ENCODE measurements at regions not wholly inside any gene's neighbourhood (a gene's known extent, or its start where the extent isn't known, plus 50 kb on each side); places are given as distances from the start of the nearest gene placed in this dataset.
"Not testable (repeated sequence)": the region's sequence is repeated elsewhere in the genome, so short reads cannot be mapped to it uniquely, and the experiment has no call there.

DNA sequence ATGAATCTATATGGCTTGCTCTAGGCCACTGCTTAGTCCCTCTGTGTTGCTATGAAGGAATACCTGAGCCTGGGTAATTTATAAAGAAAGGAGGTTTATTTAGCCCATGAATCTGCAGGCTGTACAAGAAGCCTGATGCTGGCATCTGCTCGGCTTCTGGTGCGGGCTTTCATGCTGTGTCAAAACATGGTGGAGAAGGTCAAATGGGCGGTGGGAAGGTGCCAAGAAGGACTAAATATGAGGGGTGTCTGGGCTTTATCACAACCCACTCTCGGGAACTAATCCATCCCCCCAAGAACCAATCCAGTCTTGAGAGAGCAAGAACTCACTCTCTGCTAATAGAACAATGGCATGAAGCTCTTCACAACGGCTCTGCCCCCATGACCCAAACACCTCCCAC is 481.6 kb downstream of the EIPR1 start:
- DNase-seq (no peak), ATAC-seq (no peak)

DNA sequence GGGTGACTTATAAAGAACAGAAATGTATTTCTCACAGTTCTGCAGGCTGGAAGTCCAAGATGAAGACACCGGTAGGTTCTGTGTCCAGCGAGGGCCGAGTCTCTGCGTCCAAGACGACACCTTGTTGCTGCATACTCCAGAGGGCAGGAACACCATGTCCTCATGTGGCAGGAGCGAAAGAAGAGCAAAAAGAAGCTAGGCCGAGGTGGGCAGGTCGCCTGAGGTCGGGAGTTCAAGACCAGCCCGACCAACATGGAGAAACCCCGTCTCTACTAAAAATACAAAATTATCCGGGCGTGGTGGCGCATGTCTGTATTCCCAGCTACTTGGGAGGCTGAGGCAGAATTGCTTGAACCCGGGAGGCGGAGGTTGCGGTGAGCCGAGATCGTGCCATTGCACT is 483.6 kb downstream of the EIPR1 start:
- not testable (repeated sequence) for DNase-seq, ATAC-seq

DNA sequence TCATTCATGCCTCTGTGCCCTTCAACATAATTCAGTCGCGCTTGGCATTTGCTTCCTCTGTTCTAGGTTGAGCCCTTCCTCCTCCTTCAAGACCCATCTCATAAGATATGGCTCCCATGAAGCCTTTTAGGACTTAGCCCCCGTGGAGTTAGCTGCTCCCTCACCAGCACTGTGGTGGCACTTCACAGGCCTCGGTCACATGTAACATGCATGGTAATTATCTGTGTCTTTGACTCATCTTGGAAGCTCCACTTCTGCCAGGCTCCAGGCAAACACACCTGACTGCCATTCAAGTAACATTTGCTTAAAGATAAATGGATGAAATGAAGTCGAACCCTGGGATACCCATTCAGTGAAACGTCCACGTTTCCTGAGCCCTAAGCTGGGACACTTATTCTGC is 484.7 kb downstream of the EIPR1 start:
- no peak for DNase-seq
- ATAC-seq: no peak

DNA sequence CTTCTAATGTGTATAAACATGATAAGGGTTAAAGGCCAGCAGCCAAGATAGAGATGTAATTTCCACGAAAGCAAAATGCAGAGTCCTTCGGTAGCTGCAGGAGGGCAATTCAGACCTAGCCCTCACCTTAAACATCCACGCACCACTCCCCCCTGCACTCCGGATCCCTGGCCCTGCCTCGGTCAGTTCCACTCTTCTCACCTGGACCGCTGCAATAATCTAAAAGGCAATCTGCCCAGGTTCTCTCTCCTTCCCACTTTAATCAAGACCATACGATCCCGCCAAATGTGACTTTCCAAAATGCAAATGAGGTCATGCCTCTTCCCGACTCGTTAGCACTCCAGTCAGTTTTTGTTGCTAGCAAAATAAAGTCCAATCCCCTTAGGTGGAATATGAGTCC is 485.2 kb downstream of the EIPR1 start:
- DNase-seq (no peak), ATAC-seq (no peak)

DNA sequence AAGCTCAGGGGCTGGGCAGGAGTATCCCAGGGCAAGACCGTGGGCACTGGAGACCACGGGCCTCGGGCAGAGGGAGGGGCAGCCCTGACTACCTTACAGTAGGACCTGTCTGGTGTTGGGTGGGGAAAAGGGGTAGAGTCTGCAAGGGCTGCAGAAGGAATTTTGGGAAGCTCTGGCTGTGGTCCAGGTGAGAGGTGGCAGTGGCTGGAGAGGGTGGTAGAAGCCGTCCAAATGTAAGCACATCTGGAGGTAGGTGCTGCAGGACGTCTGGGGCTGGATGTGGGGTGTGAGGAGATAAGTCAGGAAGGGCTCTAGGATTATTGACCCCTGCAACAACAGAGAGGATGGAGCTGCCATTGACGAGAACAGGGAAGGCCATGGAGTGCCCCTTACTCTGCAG is 486.7 kb downstream of the EIPR1 start:
- no peak for DNase-seq
- ATAC-seq: no peak

DNA sequence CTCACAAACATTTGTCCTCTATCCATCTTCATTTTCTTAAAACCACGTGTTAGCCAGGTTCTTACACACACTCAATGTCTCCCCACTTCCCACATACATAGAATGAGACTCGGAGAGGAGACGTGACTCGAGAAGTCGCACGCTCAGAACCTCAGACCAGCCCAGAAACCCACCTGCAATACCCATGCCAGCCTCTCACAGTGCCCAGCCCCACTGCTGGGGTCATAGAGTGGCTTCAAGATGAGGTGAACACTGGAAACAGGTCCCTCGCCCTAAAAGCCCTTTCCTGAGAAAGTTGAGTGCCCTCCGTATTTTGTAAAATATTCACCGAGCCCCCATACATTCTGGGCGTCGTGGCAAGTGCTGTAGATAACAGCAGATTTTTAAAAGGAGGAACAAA is 487.4 kb downstream of the EIPR1 start:
- ATAC-seq: no peak
- DNase-seq: no peak

DNA sequence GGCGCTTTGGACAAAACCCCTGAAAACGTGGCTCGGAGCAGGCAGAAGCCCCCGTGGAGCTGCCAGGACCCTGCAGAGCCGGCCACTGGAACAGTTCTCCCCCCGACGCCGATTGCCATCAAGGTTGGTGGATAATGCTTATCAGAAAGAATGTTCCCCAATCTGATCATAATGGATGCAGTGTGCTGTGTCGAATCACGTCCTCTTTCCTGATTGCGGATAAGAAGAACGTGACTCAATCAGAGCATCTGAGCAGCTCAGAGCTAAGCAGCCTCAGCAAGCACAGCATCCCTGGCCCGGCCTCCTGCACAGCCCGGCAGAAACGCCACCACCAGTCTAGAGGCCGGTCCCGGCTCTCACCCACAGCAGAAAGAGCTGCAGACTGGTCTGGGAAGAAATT is 488.0 kb downstream of the EIPR1 start:
- ATAC-seq: no peak
- DNase-seq: no peak

DNA sequence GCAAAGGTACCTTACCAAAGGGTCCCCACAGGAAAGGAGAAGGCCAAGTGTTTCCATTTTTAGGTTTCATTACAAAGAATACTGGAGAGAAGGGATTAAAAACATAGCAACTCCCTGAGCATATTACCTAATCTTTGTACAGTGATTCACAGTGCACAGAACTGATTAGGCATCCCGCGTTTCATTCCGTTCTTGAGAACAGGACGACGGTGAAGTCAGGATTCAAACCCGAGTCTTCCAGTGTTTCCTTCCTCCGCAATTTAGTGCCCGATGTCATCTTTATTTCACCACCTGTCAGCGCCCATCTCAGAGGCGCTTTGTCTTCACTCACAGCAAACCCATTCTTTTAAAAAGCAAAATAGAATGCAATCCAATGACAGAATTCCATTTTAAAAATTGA is 488.5 kb downstream of the EIPR1 start:
- ATAC-seq (no peak), DNase-seq (no peak)

DNA sequence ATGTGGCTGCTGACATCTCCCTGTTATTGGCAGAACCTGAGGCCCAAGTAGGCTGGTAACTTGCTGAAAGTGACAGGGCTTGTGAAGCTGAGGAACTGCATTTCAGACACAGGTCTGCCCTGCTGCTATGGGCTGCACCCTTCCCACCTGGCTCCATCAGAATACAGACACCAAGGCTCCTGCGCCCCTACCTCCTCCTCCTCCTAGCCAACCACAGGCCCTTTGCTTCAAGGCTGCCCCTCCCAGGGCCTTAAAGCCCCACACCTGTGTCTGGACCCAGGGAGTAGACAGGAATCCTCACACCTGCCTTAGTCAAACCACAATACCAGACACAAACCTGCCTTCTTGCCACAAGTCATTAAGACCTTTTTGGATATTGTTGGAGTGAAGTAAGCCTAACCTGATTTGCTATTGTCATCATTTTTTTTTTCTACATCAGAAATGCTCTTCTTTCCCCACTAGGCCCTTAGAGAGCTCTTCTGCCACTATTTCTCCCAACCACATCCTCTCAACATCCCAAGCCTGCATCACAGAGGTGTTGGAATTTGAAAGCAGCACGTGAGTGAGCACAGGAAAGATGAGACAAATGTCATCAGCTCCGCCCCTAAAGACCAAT is 489.7 kb downstream of the EIPR1 start:
- DNase-seq (no peak), ATAC-seq (no peak)

DNA sequence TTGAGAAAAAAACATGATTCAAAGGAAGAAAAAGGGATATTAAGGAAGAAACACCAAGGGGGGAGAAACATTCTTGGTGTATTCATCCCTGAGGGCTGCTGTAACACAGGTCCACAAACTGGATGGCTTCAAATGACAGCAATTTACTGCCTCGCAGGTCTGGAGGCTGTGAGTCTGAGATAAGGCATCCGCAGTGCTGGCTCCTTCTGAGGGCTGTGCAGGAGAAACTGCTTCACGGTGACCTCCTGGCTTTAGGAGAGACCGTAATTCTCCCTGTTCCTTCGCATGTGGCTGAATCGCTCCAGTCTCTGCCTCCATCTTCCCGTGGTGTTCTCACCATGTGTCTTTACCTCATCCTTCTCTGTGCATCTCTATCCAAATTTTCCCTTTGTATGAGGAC is 490.7 kb downstream of the EIPR1 start:
- DNase-seq (no peak), ATAC-seq (no peak)

DNA sequence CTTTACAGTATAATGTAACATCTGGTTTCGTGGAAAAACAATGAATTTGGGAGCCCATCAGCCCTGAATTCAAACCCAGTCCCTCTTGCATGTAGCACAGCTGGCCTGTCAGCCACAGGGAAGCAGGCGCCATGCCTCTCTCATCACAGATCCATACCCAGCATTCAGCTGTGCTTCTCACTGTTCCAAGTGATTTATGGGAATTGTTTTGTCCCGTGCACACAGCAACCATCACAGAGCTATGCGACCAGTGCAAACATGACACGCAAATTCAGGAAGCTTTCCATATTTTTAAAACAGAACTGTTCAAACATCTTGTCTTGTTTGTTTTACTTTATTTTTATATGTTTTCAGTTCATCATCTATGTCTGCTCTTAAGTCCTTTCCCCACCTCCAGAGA is 496.1 kb downstream of the EIPR1 start:
- DNase-seq (no peak), ATAC-seq (no peak)

DNA sequence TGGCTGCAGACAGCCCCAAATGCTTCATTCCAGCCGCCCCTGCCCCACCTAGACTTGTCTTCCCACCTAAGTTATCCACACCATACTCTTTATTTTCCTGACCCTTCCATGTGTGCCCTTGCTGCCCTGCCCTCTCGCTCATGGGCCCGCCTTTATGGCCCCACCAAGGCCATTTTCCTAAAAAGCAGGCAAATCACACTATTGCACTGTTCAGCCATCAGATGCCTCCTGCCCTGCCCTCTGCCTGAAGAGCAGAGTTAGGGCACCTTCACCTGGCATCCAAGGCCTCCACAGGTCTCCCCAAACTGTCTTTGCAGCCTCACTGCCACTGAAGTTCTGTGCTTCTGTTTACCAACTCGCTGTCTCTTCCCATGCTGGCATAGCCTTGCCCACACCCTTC is 496.7 kb downstream of the EIPR1 start:
- DNase-seq (no peak), ATAC-seq (no peak)

DNA sequence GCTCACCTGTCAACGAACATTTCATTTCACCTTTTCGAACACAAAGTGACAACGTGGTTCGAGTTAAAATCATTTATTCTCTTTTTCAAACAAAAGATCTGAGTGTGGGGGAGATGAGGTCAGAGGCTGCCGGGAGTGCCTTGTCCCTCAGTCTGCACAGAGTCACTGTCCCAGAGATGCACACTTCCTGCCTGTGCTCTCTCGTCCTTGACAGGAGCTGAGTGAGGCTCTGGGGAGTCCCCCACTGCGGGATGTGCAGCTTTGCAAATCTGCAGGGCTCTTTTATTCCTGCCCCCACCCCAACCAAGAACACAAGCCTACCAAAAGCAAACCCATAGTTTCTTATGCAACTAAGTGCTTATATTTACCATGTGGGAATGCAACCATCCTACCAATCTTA is 497.8 kb downstream of the EIPR1 start:
- DNase-seq: no peak

DNA sequence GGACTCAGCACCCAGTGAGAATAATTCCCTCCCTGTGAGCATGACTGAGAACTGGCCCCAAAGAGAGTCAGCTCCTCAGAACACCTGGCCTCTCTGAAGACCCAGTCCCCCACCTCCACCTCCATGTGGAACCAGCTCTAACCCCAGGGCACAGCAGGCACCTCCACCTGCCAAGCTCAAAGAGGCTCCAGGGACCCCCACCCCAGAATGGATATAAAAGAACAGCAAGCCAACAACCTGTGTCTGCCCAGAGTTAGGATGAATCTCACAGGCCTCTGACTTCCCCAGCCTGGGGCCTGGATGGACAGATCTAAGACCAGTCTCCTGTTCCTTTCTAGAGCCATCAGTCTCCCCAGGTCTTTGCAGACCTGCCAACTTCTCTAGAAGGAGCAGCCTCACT is 498.5 kb downstream of the EIPR1 start:
- DNase-seq (no peak), ATAC-seq (no peak)

More for the DNA sequence above, 497.8 kb downstream of the EIPR1 start:
- no peak for ATAC-seq

DNA sequence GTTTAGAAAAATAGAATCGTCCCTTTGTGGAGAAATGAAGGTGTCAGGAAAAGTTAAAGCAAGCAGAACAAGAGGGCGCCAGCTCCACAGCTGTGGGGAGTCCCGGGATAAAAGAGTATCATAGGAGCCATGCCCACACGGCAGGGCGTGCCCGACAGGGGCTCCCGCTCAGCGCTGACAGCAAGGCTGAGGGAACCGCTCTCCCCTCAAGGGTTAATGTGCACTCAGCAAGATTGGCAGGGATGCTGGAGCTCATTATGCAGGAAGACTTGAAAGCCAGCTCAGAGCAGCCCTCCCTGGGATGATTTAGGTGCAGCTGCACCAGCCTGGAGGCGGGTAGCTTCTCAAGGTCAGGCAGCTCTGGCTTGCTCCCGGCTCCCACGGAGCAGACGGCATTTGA is 500.2 kb downstream of the EIPR1 start:
- ATAC-seq (no peak), DNase-seq (no peak)

DNA sequence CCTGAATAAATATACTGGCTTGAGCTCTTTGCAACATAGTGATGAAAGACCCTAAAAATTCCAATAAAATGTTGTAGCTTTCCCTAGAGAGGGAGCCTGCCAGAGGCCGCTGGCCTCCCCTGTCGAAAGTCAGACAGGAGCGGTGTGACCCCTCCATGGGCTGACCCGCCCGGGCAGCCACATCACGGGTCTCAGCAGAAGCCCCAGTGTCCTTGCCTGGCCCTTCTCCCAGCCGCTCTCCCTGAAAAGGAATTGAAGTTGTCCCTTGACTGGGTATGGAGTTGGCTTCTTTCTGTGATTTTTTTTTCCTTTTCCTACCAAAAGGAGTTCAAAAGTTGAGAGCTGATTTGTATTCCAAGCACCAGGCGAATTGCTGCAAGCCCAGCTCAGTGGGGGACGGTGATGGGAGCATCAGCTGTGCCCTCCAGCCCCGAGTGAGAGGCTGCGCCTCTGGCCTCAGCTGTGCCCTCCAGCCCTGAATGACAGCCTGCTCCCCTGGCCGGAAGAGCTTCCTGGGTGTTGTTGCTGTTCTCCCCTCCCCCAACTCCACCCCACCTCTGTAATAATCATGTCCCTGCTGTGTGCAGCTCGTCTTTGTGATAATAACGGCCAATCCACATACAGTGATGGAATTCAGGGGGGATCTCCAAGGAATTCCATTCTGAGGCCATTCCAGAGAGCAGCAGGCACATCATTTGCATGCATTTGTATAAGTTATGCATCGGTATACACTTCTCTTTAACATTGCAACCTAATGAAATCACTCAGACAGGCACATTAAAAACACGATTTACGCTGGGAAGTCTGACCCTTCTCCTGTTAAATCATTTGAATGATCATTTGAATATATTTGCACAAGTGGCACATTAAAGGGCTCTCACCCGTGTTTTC is 501.0 kb downstream of the EIPR1 start:
- ATAC-seq (no peak), DNase-seq (no peak)

DNA sequence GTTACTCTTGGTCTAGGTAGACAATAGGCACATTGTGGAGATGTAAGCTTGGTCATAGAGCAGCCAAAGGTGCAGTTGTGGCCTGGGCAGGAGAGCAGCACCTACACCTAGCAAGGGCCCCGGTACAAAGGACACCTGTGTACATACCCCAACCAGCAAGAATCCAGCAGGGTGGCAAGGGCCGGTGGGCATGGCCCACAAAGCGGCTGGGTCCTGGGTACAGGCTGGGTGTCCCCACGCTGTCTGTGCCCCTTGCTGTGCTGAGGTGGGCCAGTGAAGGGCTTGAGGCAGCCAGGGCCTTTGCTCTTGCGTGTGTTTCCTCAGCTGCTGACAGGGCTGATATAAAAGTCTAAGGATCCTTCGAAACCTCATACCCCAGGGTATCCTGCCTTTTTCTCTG is 501.8 kb downstream of the EIPR1 start:
- no peak for ATAC-seq
- DNase-seq: no peak

DNA sequence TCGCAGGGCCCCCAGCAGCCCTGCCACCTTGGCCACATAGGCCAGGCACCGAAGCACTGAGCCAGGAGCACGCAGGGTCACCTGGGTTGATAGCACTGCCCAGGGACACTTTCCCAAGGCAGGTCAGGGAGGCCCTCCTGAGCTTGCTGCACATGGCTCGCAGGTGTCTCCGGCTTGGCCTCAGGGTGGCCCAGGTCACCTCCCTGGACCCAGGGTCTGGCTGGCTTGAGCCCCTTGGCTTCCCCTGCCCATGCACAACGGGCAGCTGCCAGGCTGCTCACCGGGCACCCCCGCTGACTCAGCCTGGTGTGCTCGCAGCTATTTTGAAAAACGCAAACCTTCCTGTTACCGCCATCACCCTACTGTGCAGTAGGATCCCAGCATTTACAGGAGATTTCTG is 502.3 kb downstream of the EIPR1 start:
- DNase-seq: no peak
- no peak for ATAC-seq

DNA sequence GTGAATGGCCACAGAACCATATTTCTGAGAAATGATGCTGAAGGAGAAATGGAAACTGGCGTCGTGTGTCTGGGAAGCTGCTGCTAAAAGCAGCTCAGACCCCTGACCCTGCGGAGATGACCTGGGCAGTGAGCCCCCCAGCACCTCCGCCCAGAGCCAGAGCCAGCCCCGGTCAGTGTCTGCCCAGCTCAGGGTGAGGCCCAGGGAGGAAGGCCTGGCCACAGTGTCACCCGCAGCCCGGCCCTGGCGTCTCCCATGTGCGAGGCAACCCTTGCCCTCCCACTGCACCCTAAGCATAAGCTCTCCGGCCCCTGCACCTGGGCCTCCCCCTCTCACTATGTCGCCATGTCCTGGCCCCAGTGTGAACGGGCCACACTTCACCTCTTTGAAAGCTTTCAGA is 502.8 kb downstream of the EIPR1 start:
- DNase-seq: no peak
- no peak for ATAC-seq

DNA sequence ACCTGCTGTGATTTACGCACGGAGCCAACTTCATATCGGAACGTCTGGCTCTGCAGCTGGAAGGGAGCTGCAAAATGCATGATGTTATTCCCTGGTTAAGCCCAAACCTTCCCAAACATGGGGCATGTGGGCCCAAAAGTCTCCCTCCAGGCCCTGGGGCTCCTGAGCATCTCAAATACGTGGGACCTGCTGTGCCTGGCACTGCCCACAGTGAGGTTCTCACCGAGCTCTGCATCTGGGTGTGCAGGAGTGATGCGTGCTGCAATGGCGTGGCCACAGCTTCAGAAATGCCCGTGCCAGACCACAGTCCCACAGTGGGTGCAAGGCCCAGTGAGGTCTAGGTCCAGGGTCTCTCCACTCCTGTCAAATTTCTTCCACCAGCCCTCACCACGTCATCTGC is 503.3 kb downstream of the EIPR1 start:
- ATAC-seq: no peak
- no peak for DNase-seq

DNA sequence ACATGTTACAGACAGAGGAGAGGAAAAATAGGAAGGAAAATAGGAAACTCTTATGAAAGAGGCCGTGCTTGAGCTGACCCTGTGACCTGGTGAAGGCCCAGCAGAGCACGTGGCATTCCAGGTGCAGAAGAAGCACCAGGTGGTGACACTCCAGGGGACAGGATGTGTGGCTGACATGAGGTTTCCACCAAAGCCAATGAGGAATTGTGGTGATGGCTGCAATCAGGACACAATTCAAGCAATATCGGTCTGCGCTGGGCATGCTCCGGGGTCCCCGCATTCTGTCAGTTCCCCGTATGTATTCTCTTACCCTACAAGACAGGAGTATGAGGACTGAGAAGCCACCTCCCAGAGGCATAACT is 504.2 kb downstream of the EIPR1 start:
- ATAC-seq (no peak), DNase-seq (no peak)

DNA sequence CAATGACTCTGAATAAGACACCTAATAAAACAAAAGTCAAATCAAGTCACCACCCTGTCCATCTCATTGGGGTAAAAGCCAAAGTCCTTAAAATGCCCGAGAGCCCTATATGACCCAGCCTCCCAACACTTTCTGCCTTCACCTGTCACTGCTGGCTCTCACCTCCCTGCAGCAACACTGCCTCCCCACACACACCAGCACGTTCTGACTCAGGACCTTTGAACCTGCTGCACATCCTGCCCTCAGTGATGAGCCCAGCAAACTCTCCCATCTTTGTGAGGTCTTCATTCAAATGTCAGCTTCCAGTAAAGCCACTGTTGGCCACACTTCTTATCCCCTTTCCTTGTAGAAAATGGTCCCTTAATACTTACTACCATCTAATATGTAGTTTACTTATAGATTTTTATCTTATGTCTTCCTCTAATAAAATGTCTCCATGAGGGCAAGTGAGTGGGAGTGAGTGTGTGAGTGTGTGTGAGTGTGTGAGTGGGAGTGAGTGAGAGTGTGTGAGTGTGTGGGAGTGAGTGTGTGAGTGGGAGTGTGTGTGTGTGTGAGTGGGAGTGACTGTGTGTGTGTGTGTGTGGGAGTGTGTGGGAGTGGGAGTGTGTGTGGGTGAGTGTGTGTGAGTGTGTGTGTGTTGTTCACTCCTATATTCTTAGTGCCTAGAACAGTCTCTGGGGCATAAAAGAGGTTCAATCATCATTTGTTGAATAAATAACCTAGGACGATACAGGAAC is 504.7 kb downstream of the EIPR1 start:
- DNase-seq (no peak), ATAC-seq (no peak)

DNA sequence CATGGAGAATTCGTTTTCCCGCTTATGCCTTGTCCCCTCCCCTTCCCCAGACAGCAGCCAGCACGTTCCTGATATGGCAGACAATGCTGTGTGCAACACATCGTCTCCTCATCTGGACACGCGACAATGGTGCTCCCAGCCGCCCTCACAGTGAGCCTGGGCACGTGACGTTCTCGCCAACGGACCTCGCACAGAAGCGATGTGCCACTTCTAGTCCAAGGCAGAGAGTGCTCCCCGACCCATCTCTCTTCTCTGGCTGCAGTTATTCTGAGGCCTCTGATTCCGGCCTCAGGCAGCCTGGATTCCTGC is 505.4 kb downstream of the EIPR1 start:
- DNase-seq: no peak
- no peak for ATAC-seq

Measured in stimulated activated naive CD8-positive, alpha-beta T cell treated with anti-CD3 and anti-CD28 coated beads, Interleukin-15, Interleukin-2, amounts not matched to agents 100 U/mL and 50 U/mL, for 24 hours (primary cell).